IMR-90 (cell line): ENCODE measurements at regions not wholly inside any gene's neighbourhood (a gene's known extent, or its start where the extent isn't known, plus 50 kb on each side); places are given as distances from the start of the nearest gene placed in this dataset.

Experiments used
- ATAC-seq: fragments of 200-7000 bp; cut with Tn5 transposase; 2 replicates; pipeline ENCODE4 v1.9.1; 2020; ENCODE audit warnings: low read depth, mild to moderate bottlenecking, moderate library complexity
- BruUV-seq: library from RNA; stranded (reverse); fragments of 400-500 nt; replicated peaks from 2 replicates; lab custom pipeline; 2021; lab: Mats Ljungman, UMichigan
- CTCF ChIA-PET: fragments of 300-600 bp; formaldehyde crosslinking; extraction: SDS; loops from one replicate; lab custom pipeline; 2021; ENCODE audit warnings: antibody characterized with exemption; lab: Yijun Ruan, JAX
- POLR2A ChIA-PET: fragments of 300-600 bp; sonication (Branson Sonifier 250); formaldehyde crosslinking; loops from one replicate; lab custom pipeline; 2022; ENCODE audit warnings: antibody characterized with exemption; ENCODE audit not compliant: unreplicated experiment; lab: Charles Lee
- DNase-seq: peaks from one replicate; pipeline ENCODE4 v3.0.0; 2013
- H2AFZ ChIP-seq: replicated peaks from 2 replicates; pipeline ENCODE3; 2013; ENCODE audit warnings: low read length, mild to moderate bottlenecking; ENCODE audit not compliant: poor library complexity
- H2AK5ac ChIP-seq: 2 replicates; pipeline ENCODE4 v1.6.1; 2013; ENCODE audit warnings: low read depth, low read length, inconsistent platforms
- H2AK9ac ChIP-seq: replicated peaks from 2 replicates; pipeline ENCODE3; 2013; ENCODE audit warnings: mild to moderate bottlenecking, low read depth, low read length, moderate library complexity; ENCODE audit not compliant: poor library complexity
- H2BK120ac ChIP-seq: 2 replicates; pipeline ENCODE4 v1.6.1; 2013; ENCODE audit warnings: low read depth, low read length, inconsistent platforms
- H2BK15ac ChIP-seq: 3 replicates; pipeline ENCODE4 v1.6.1; 2013; ENCODE audit warnings: low read depth, low read length, inconsistent platforms
- H2BK20ac ChIP-seq: 2 replicates; pipeline ENCODE4 v1.6.1; 2013; ENCODE audit warnings: low read depth, mild to moderate bottlenecking, inconsistent platforms, low read length, moderate library complexity
- H2BK5ac ChIP-seq: 2 replicates; pipeline ENCODE4 v1.6.1; 2013; ENCODE audit warnings: mild to moderate bottlenecking, low read depth, low read length, inconsistent platforms; ENCODE audit not compliant: poor library complexity, severe bottlenecking
- H3K14ac ChIP-seq: replicated peaks from 2 replicates; pipeline ENCODE4 v1.6.1; 2013; ENCODE audit warnings: low read depth, low read length, inconsistent platforms
- H3K18ac ChIP-seq: 2 replicates; pipeline ENCODE4 v1.6.1; 2013; ENCODE audit warnings: low read depth, low read length, control low read depth
- H3K23ac ChIP-seq: 2 replicates; pipeline ENCODE4 v1.6.1; 2013; ENCODE audit warnings: low read depth, low read length, inconsistent platforms
- H3K27ac ChIP-seq: 2 replicates; pipeline ENCODE4 v1.5.1; 2013; ENCODE audit warnings: mild to moderate bottlenecking, control low read depth, low read length; ENCODE audit not compliant: insufficient read depth
- H3K27me3 ChIP-seq: 2 replicates; pipeline ENCODE4 v1.6.1; 2013; ENCODE audit warnings: low read length; ENCODE audit not compliant: control insufficient read depth, insufficient read depth
- H3K36me3 ChIP-seq: 2 replicates; pipeline ENCODE4 v1.6.1; 2013; ENCODE audit warnings: low read length, mixed read lengths; ENCODE audit not compliant: control insufficient read depth, insufficient read depth
- H3K4ac ChIP-seq: 2 replicates; pipeline ENCODE4 v1.6.1; 2013; ENCODE audit warnings: low read depth, low read length, inconsistent platforms
- H3K4me1 ChIP-seq: 2 replicates; pipeline ENCODE4 v1.6.1; 2013; ENCODE audit warnings: low read length, mixed read lengths; ENCODE audit not compliant: control insufficient read depth, insufficient read depth
- H3K4me2 ChIP-seq: 2 replicates; pipeline ENCODE4 v1.6.1; 2013; ENCODE audit warnings: low read depth, mild to moderate bottlenecking, control low read depth, low read length, moderate library complexity
- H3K4me3 ChIP-seq: 2 replicates; pipeline ENCODE4 v1.5.1; 2013; ENCODE audit warnings: low read depth, mild to moderate bottlenecking, control low read depth, low read length, moderate library complexity; ENCODE audit not compliant: insufficient read depth
- H3K56ac ChIP-seq: 2 replicates; pipeline ENCODE4 v1.6.1; 2013; ENCODE audit warnings: low read length, inconsistent platforms; ENCODE audit not compliant: insufficient read depth; ENCODE audit errors: extremely low read depth
- H3K79me1 ChIP-seq, 2 experiments: 2 replicates each; pipeline ENCODE4 v1.6.1; 2013; ENCODE audit warnings: low read length in 2 of 2, inconsistent platforms in 1 of 2, low read depth in 1 of 2
- H3K9ac ChIP-seq: 2 replicates; pipeline ENCODE4 v1.6.1; 2013; ENCODE audit warnings: low read depth, low read length, control low read depth
- H3K9me1 ChIP-seq: 2 replicates; pipeline ENCODE4 v1.6.1; 2013; ENCODE audit warnings: low read length, inconsistent platforms; ENCODE audit not compliant: insufficient read depth
- H3K9me3 ChIP-seq: 2 replicates; pipeline ENCODE4 v1.6.1; 2013; ENCODE audit warnings: low read length; ENCODE audit not compliant: control insufficient read depth, insufficient read depth
- H4K20me1 ChIP-seq: 2 replicates; pipeline ENCODE4 v1.6.1; 2013; ENCODE audit warnings: low read length, inconsistent platforms; ENCODE audit not compliant: insufficient read depth
- H4K5ac ChIP-seq: 2 replicates; pipeline ENCODE4 v1.6.1; 2013; ENCODE audit warnings: mild to moderate bottlenecking, low read depth, low read length, control low read depth
- H4K8ac ChIP-seq, 2 experiments: 2 replicates each; pipeline ENCODE4 v1.6.1; 2013; ENCODE audit warnings: low read depth in 2 of 2, low read length in 2 of 2, control low read depth in 1 of 2, inconsistent platforms in 1 of 2
- H4K91ac ChIP-seq: 2 replicates; pipeline ENCODE4 v1.6.1; 2013; ENCODE audit warnings: low read depth, low read length, inconsistent platforms; ENCODE audit not compliant: insufficient read depth
- CEBPB ChIP-seq: IDR thresholded peaks from 2 replicates; pipeline ENCODE4 v1.6.1; 2012; ENCODE audit warnings: low read depth, low read length, improper control_type of control experiment
- MAZ ChIP-seq: IDR thresholded peaks from 2 replicates; pipeline ENCODE4 v1.6.1; 2012; ENCODE audit warnings: low read depth, mild to moderate bottlenecking, low read length, improper control_type of control experiment, moderate library complexity, borderline replicate concordance
- WGBS, 2 experiments: methylation state at CpG; one replicate each; pipeline versions ENCODE4 v1.1.5 to v1.1.7; 2013; ENCODE audit warnings: missing lambda C conversion rate in 2 of 2; ENCODE audit not compliant: insufficient read length in 1 of 2; ENCODE audit errors: extremely low coverage in 2 of 2; 5-methylcytosine and 5-hydroxymethylcytosine counted together
- dilution Hi-C: fragments of 300-500 bp; cut with HindIII; formaldehyde crosslinking; loops from one replicate; pipeline ENCODE4 v1.14.3; 2018; ENCODE audit warnings: low sequenced_read_pairs; ENCODE audit not compliant: unreplicated experiment
- in situ Hi-C: fragments of 300-500 bp; cut with MboI; formaldehyde crosslinking; loops from 3 replicates; pipeline ENCODE4 v1.14.3; 2019; ENCODE audit warnings: low sequenced_read_pairs, inconsistent platforms, mixed read lengths
- intact Hi-C: fragments of 100-400 bp; cut with micrococcal nuclease; formaldehyde crosslinking; loops from 2 replicates; pipeline ENCODE4 v1.10.0; 2022

- no peak overlapping the region for H2AK5ac ChIP-seq
- dilution Hi-C loops, result no loop called here
- no peak overlapping the region for H3K4me2 ChIP-seq
- no peak overlapping the region for H3K9ac ChIP-seq
- H3K27ac ChIP-seq, result no peak overlapping the region
- H3K56ac ChIP-seq, result no peak overlapping the region
- no peak overlapping the region for H2BK5ac ChIP-seq
- in situ Hi-C loops, result no loop called here
- TF ChIP-seq MAZ, result no peak
- TF ChIP-seq CEBPB, result peak; percentile 53
- H4K91ac ChIP-seq, result no peak overlapping the region
- no peak overlapping the region for H3K23ac ChIP-seq
- no CpG with 5 or more reads among the region's 1 CpG for WGBS, 2 experiments
- ChIA-PET CTCF (interaction anchor here (0.9 to 1.0 kb wide), 2 partner anchors 16 to 31 kb away, joined by 3 read pairs; no protein-coding TSS in a partner anchor), POLR2A (no interaction called here)
- no peaks in the 10 kb centered on the region for H4K20me1 ChIP-seq
- H2BK20ac ChIP-seq, result no peak overlapping the region
- DNase-seq, result no peak
- no peak for ATAC-seq
- no peak overlapping the region for H3K4ac ChIP-seq
- no peak overlapping the region for H4K5ac ChIP-seq
- H3K79me1 ChIP-seq, result no peaks in the 10 kb centered on the region
- no peak overlapping the region for H3K14ac ChIP-seq
- H3K18ac ChIP-seq, result no peak overlapping the region
- H2BK15ac ChIP-seq, result no peak overlapping the region
- intact Hi-C loops, result no loop called here
- H4K8ac ChIP-seq, result no peak overlapping the region
- no peaks in the 10 kb centered on the region for H3K4me1 ChIP-seq
- H3K9me3 ChIP-seq, result no peaks in the 10 kb centered on the region
- H2AK9ac ChIP-seq, result no peak overlapping the region
- no peaks in the 10 kb centered on the region for H3K36me3 ChIP-seq
- BruUV-seq, result no TSS peak
- no peak overlapping the region for H3K4me3 ChIP-seq
- H2BK120ac ChIP-seq, result no peak overlapping the region
- no peaks in the 10 kb centered on the region for H3K9me1 ChIP-seq
- no peak overlapping the region for H2AFZ ChIP-seq
- no peaks in the 10 kb centered on the region for H3K27me3 ChIP-seq
Observed at GRCh38 chr4:176864238-176864637, 71.5 kb upstream of the VEGFC start.
